WTC11 (cell line): ENCODE measurements at regions not wholly inside any gene's neighbourhood (a gene's known extent, or its start where the extent isn't known, plus 50 kb on each side); places are given as distances from the start of the nearest gene placed in this dataset.

Source experiments
- ATAC-seq: fragments of 200-7000 bp; cut with Tn5 transposase; 2 replicates; pipeline ENCODE4 v1.10.0; 2021; ENCODE audit warnings: mild to moderate bottlenecking, moderate library complexity
- CTCF ChIA-PET: fragments of 300-600 bp; sonication (Branson Sonifier 250); formaldehyde crosslinking; loops from one replicate; lab custom pipeline; 2021; ENCODE audit warnings: antibody characterized with exemption; lab: Charles Lee
- POLR2A ChIA-PET: fragments of 350-600 bp; sonication (Branson Sonifier 250); formaldehyde crosslinking; loops from one replicate; lab custom pipeline; 2021; ENCODE audit warnings: antibody characterized with exemption; lab: Charles Lee
- DNase-seq: peaks from one replicate; pipeline ENCODE4 v3.0.0; 2021; ENCODE audit warnings: low spot score
- H3K27ac Mint-ChIP-seq: 2 replicates; pipeline ENCODE4 v1.8.0; 2021; ENCODE audit warnings: mixed read lengths
- H3K27me3 Mint-ChIP-seq: 2 replicates; pipeline ENCODE4 v1.8.0; 2021; ENCODE audit warnings: low read depth, mild to moderate bottlenecking, moderate library complexity, mixed read lengths
- H3K36me3 Mint-ChIP-seq: 2 replicates; pipeline ENCODE4 v1.8.0; 2021; ENCODE audit warnings: mixed read lengths
- H3K4me1 Mint-ChIP-seq: 2 replicates; pipeline ENCODE4 v1.8.0; 2022; ENCODE audit warnings: mixed read lengths
- H3K4me3 Mint-ChIP-seq: 2 replicates; pipeline ENCODE4 v1.8.0; 2021; ENCODE audit warnings: mild to moderate bottlenecking, moderate library complexity, mixed read lengths
- H3K9me3 Mint-ChIP-seq: 2 replicates; pipeline ENCODE4 v1.8.0; 2021; ENCODE audit warnings: mixed read lengths
- EMX1 ChIP-seq: fragments of 250-450 bp; sonication (Bioruptor Pico); IDR thresholded peaks from 2 replicates; pipeline ENCODE4 v1.8.0; 2021; ENCODE audit warnings: mild to moderate bottlenecking
- ESRRA ChIP-seq: sonication (generic); formaldehyde crosslinking; IDR thresholded peaks from 2 replicates; pipeline ENCODE4 v1.8.1; 2022; ENCODE audit warnings: mild to moderate bottlenecking, missing genetic modification reagents, borderline replicate concordance
- FOXP1 ChIP-seq: sonication (generic); formaldehyde crosslinking; IDR thresholded peaks from 2 replicates; pipeline ENCODE4 v1.8.0; 2022; ENCODE audit warnings: missing genetic modification reagents, mild to moderate bottlenecking, moderate library complexity, borderline replicate concordance
- JUN ChIP-seq: sonication (generic); formaldehyde crosslinking; IDR thresholded peaks from 2 replicates; pipeline ENCODE4 v1.8.0; 2023; ENCODE audit warnings: mild to moderate bottlenecking, missing genetic modification reagents
- TCF7 ChIP-seq: sonication (generic); formaldehyde crosslinking; IDR thresholded peaks from 2 replicates; pipeline ENCODE4 v1.8.0; 2022; ENCODE audit warnings: mild to moderate bottlenecking, low read depth, missing genetic modification reagents, moderate library complexity
- ZNF138 ChIP-seq: sonication (generic); formaldehyde crosslinking; conservative IDR thresholded peaks from 2 replicates; pipeline ENCODE4 v1.8.1; 2022; ENCODE audit warnings: mild to moderate bottlenecking, moderate library complexity, missing genetic modification reagents
- ZNF232 ChIP-seq: sonication (generic); formaldehyde crosslinking; IDR thresholded peaks from 2 replicates; pipeline ENCODE4 v1.8.0; 2022; ENCODE audit warnings: mild to moderate bottlenecking, missing genetic modification reagents
- TF ChIP-seq, protein P1 (sequence below): sonication (generic); formaldehyde crosslinking; IDR thresholded peaks from 2 replicates; pipeline ENCODE4 v1.8.1; 2022; ENCODE audit warnings: mild to moderate bottlenecking, missing genetic modification reagents, moderate library complexity, borderline replicate concordance
- TF ChIP-seq, protein P2 (sequence below): sonication (generic); formaldehyde crosslinking; IDR thresholded peaks from 2 replicates; pipeline ENCODE4 v1.8.1; 2023; ENCODE audit warnings: mild to moderate bottlenecking, missing genetic modification reagents
- TF ChIP-seq, protein P3 (sequence below): sonication (generic); formaldehyde crosslinking; IDR thresholded peaks from 2 replicates; pipeline ENCODE4 v1.8.0; 2023; ENCODE audit warnings: mild to moderate bottlenecking, missing genetic modification reagents
- TF ChIP-seq, protein P4 (sequence below): fragments of 250-450 bp; sonication (Bioruptor Pico); IDR thresholded peaks from 2 replicates; pipeline ENCODE4 v2.1.2; 2022; ENCODE audit warnings: mild to moderate bottlenecking, moderate library complexity
- TF ChIP-seq, protein P5 (sequence below): sonication (generic); formaldehyde crosslinking; conservative IDR thresholded peaks from 2 replicates; pipeline ENCODE4 v1.8.1; 2023; ENCODE audit warnings: mild to moderate bottlenecking, low read depth, missing genetic modification reagents, moderate library complexity
- TF ChIP-seq, protein P6 (sequence below): sonication (generic); formaldehyde crosslinking; IDR thresholded peaks from 2 replicates; pipeline ENCODE4 v1.8.1; 2022; ENCODE audit warnings: missing genetic modification reagents, borderline replicate concordance
- TF ChIP-seq, protein P7 (sequence below): sonication (generic); formaldehyde crosslinking; IDR thresholded peaks from 2 replicates; pipeline ENCODE4 v1.8.1; 2022; ENCODE audit warnings: low read depth, mild to moderate bottlenecking, moderate library complexity, missing genetic modification reagents, borderline replicate concordance
- TF ChIP-seq, protein P8 (sequence below): sonication (generic); formaldehyde crosslinking; IDR thresholded peaks from 2 replicates; pipeline ENCODE4 v1.8.0; 2022; ENCODE audit warnings: missing genetic modification reagents
- TF ChIP-seq, protein P9 (sequence below): fragments of 250-450 bp; sonication (Bioruptor Pico); IDR thresholded peaks from 2 replicates; pipeline ENCODE4 v1.9.0; 2021; ENCODE audit warnings: mild to moderate bottlenecking, borderline replicate concordance

DNA sequence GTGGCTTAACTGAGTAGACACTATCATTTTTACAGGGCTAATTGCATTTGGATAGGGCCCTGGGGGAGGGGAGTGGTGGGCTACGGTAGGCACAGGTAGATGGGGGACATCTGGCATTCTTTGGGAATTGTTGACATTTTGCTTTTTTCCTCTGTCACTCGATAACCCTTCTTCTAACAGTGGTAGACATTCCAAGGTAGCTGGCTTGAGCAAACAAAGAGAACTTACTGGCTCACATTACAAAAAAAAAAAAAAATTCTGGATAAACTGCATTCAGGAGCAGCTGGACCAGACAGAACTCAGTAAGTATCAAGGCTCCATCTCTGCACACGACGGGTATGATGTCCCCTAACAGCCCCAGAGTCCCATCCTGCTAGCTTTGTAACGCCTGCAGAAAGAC is 585.2 kb downstream of the ZNF608 start:
- H3K27ac Mint-ChIP-seq, result no peak overlapping the region
- DNase-seq (no peak), ATAC-seq (no peak)
- H3K9me3 Mint-ChIP-seq, result peaks cover 15% of the 10 kb centered on the region
- CTCF ChIA-PET, result no interaction called here
- no peaks in the 10 kb centered on the region; the same call in 1 of the 2 replicates for H3K4me1 Mint-ChIP-seq
- no peak overlapping the region for H3K4me3 Mint-ChIP-seq
- POLR2A ChIA-PET, result interaction anchor here (0.6 kb wide), 1 partner anchor 571 kb away, joined by 3 read pairs; no protein-coding TSS in a partner anchor
- no peaks in the 10 kb centered on the region for H3K27me3 Mint-ChIP-seq
- H3K36me3 Mint-ChIP-seq, result peaks cover 10% of the 10 kb centered on the region
- TF ChIP-seq ZNF138 (CRISPR knock-in tag) (no peak), JUN (CRISPR knock-in tag) (no peak), TCF7 (CRISPR knock-in tag) (no peak), ESRRA (no peak), EMX1 (CRISPR knock-in tag) (no peak), ZNF232 (CRISPR knock-in tag) (no peak), FOXP1 (CRISPR knock-in tag) (no peak)
- TF ChIP-seq, protein P1, sequence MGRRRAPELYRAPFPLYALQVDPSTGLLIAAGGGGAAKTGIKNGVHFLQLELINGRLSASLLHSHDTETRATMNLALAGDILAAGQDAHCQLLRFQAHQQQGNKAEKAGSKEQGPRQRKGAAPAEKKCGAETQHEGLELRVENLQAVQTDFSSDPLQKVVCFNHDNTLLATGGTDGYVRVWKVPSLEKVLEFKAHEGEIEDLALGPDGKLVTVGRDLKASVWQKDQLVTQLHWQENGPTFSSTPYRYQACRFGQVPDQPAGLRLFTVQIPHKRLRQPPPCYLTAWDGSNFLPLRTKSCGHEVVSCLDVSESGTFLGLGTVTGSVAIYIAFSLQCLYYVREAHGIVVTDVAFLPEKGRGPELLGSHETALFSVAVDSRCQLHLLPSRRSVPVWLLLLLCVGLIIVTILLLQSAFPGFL (CRISPR knock-in tag), result no peak
- TF ChIP-seq, protein P2, sequence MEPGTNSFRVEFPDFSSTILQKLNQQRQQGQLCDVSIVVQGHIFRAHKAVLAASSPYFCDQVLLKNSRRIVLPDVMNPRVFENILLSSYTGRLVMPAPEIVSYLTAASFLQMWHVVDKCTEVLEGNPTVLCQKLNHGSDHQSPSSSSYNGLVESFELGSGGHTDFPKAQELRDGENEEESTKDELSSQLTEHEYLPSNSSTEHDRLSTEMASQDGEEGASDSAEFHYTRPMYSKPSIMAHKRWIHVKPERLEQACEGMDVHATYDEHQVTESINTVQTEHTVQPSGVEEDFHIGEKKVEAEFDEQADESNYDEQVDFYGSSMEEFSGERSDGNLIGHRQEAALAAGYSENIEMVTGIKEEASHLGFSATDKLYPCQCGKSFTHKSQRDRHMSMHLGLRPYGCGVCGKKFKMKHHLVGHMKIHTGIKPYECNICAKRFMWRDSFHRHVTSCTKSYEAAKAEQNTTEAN (CRISPR knock-in tag), result no peak
- TF ChIP-seq, protein P3, sequence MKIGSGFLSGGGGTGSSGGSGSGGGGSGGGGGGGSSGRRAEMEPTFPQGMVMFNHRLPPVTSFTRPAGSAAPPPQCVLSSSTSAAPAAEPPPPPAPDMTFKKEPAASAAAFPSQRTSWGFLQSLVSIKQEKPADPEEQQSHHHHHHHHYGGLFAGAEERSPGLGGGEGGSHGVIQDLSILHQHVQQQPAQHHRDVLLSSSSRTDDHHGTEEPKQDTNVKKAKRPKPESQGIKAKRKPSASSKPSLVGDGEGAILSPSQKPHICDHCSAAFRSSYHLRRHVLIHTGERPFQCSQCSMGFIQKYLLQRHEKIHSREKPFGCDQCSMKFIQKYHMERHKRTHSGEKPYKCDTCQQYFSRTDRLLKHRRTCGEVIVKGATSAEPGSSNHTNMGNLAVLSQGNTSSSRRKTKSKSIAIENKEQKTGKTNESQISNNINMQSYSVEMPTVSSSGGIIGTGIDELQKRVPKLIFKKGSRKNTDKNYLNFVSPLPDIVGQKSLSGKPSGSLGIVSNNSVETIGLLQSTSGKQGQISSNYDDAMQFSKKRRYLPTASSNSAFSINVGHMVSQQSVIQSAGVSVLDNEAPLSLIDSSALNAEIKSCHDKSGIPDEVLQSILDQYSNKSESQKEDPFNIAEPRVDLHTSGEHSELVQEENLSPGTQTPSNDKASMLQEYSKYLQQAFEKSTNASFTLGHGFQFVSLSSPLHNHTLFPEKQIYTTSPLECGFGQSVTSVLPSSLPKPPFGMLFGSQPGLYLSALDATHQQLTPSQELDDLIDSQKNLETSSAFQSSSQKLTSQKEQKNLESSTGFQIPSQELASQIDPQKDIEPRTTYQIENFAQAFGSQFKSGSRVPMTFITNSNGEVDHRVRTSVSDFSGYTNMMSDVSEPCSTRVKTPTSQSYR, result no peak
- TF ChIP-seq, protein P4, sequence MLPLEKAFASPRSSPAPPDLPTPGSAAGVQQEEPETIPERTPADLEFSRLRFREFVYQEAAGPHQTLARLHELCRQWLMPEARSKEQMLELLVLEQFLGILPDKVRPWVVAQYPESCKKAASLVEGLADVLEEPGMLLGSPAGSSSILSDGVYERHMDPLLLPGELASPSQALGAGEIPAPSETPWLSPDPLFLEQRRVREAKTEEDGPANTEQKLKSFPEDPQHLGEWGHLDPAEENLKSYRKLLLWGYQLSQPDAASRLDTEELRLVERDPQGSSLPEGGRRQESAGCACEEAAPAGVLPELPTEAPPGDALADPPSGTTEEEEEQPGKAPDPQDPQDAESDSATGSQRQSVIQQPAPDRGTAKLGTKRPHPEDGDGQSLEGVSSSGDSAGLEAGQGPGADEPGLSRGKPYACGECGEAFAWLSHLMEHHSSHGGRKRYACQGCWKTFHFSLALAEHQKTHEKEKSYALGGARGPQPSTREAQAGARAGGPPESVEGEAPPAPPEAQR (CRISPR knock-in tag), result no peak
- TF ChIP-seq, protein P5, sequence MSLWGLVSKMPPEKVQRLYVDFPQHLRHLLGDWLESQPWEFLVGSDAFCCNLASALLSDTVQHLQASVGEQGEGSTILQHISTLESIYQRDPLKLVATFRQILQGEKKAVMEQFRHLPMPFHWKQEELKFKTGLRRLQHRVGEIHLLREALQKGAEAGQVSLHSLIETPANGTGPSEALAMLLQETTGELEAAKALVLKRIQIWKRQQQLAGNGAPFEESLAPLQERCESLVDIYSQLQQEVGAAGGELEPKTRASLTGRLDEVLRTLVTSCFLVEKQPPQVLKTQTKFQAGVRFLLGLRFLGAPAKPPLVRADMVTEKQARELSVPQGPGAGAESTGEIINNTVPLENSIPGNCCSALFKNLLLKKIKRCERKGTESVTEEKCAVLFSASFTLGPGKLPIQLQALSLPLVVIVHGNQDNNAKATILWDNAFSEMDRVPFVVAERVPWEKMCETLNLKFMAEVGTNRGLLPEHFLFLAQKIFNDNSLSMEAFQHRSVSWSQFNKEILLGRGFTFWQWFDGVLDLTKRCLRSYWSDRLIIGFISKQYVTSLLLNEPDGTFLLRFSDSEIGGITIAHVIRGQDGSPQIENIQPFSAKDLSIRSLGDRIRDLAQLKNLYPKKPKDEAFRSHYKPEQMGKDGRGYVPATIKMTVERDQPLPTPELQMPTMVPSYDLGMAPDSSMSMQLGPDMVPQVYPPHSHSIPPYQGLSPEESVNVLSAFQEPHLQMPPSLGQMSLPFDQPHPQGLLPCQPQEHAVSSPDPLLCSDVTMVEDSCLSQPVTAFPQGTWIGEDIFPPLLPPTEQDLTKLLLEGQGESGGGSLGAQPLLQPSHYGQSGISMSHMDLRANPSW (CRISPR knock-in tag), result no peak
- TF ChIP-seq, protein P6, sequence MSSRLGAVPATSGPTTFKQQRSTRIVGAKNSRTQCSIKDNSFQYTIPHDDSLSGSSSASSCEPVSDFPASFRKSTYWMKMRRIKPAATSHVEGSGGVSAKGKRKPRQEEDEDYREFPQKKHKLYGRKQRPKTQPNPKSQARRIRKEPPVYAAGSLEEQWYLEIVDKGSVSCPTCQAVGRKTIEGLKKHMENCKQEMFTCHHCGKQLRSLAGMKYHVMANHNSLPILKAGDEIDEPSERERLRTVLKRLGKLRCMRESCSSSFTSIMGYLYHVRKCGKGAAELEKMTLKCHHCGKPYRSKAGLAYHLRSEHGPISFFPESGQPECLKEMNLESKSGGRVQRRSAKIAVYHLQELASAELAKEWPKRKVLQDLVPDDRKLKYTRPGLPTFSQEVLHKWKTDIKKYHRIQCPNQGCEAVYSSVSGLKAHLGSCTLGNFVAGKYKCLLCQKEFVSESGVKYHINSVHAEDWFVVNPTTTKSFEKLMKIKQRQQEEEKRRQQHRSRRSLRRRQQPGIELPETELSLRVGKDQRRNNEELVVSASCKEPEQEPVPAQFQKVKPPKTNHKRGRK, result no peak
- TF ChIP-seq, protein P7, sequence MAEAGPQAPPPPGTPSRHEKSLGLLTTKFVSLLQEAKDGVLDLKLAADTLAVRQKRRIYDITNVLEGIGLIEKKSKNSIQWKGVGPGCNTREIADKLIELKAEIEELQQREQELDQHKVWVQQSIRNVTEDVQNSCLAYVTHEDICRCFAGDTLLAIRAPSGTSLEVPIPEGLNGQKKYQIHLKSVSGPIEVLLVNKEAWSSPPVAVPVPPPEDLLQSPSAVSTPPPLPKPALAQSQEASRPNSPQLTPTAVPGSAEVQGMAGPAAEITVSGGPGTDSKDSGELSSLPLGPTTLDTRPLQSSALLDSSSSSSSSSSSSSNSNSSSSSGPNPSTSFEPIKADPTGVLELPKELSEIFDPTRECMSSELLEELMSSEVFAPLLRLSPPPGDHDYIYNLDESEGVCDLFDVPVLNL, result no peak
- TF ChIP-seq, protein P8, sequence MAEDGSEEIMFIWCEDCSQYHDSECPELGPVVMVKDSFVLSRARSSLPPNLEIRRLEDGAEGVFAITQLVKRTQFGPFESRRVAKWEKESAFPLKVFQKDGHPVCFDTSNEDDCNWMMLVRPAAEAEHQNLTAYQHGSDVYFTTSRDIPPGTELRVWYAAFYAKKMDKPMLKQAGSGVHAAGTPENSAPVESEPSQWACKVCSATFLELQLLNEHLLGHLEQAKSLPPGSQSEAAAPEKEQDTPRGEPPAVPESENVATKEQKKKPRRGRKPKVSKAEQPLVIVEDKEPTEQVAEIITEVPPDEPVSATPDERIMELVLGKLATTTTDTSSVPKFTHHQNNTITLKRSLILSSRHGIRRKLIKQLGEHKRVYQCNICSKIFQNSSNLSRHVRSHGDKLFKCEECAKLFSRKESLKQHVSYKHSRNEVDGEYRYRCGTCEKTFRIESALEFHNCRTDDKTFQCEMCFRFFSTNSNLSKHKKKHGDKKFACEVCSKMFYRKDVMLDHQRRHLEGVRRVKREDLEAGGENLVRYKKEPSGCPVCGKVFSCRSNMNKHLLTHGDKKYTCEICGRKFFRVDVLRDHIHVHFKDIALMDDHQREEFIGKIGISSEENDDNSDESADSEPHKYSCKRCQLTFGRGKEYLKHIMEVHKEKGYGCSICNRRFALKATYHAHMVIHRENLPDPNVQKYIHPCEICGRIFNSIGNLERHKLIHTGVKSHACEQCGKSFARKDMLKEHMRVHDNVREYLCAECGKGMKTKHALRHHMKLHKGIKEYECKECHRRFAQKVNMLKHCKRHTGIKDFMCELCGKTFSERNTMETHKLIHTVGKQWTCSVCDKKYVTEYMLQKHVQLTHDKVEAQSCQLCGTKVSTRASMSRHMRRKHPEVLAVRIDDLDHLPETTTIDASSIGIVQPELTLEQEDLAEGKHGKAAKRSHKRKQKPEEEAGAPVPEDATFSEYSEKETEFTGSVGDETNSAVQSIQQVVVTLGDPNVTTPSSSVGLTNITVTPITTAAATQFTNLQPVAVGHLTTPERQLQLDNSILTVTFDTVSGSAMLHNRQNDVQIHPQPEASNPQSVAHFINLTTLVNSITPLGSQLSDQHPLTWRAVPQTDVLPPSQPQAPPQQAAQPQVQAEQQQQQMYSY (CRISPR knock-in tag), result no peak
- TF ChIP-seq, protein P9, sequence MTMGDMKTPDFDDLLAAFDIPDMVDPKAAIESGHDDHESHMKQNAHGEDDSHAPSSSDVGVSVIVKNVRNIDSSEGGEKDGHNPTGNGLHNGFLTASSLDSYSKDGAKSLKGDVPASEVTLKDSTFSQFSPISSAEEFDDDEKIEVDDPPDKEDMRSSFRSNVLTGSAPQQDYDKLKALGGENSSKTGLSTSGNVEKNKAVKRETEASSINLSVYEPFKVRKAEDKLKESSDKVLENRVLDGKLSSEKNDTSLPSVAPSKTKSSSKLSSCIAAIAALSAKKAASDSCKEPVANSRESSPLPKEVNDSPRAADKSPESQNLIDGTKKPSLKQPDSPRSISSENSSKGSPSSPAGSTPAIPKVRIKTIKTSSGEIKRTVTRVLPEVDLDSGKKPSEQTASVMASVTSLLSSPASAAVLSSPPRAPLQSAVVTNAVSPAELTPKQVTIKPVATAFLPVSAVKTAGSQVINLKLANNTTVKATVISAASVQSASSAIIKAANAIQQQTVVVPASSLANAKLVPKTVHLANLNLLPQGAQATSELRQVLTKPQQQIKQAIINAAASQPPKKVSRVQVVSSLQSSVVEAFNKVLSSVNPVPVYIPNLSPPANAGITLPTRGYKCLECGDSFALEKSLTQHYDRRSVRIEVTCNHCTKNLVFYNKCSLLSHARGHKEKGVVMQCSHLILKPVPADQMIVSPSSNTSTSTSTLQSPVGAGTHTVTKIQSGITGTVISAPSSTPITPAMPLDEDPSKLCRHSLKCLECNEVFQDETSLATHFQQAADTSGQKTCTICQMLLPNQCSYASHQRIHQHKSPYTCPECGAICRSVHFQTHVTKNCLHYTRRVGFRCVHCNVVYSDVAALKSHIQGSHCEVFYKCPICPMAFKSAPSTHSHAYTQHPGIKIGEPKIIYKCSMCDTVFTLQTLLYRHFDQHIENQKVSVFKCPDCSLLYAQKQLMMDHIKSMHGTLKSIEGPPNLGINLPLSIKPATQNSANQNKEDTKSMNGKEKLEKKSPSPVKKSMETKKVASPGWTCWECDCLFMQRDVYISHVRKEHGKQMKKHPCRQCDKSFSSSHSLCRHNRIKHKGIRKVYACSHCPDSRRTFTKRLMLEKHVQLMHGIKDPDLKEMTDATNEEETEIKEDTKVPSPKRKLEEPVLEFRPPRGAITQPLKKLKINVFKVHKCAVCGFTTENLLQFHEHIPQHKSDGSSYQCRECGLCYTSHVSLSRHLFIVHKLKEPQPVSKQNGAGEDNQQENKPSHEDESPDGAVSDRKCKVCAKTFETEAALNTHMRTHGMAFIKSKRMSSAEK (CRISPR knock-in tag), result no peak
